Psoas muscle (tissue), 7 donors: ENCODE measurements at regions not wholly inside any gene's neighbourhood (a gene's known extent, or its start where the extent isn't known, plus 50 kb on each side); places are given as distances from the start of the nearest gene placed in this dataset.

ENCODE experiments used
- ATAC-seq, 4 donors: fragments of 200-7000 bp; cut with Tn5 transposase; one replicate each; pipeline ENCODE4 v1.9.1; 2020; ENCODE audit warnings: moderate library complexity in 3 of 4, mild to moderate bottlenecking in 2 of 4
- DNase-seq, 2 donors: peaks; one replicate each; pipeline ENCODE4 v3.0.0-alpha.2; 2020
- H3K27ac ChIP-seq: fragments of 200-600 bp; one replicate; pipeline ENCODE4 v1.8.0; 2022
- H3K27me3 ChIP-seq, 3 donors: fragments of 200-600 bp in 1 of 3; one replicate each; pipeline versions ENCODE4 v1.6.1 to v1.8.0; 2013 to 2022; ENCODE audit warnings: low read length in 2 of 3, mild to moderate bottlenecking in 2 of 3, moderate library complexity in 1 of 3; ENCODE audit not compliant: insufficient read depth in 3 of 3
- H3K36me3 ChIP-seq, 2 donors: fragments of 200-600 bp in 1 of 2; one replicate each; pipeline versions ENCODE4 v1.6.1 to v1.8.0; 2013 to 2022; ENCODE audit warnings: low read depth in 1 of 2, mild to moderate bottlenecking in 1 of 2, moderate library complexity in 1 of 2; ENCODE audit not compliant: insufficient read depth in 1 of 2
- H3K4me1 ChIP-seq: fragments of 200-600 bp; one replicate; pipeline ENCODE4 v1.8.0; 2022
- H3K4me3 ChIP-seq: fragments of 200-600 bp; one replicate; pipeline ENCODE4 v1.8.0; 2022; ENCODE audit warnings: mild to moderate bottlenecking
- H3K9me3 ChIP-seq: fragments of 200-600 bp; one replicate; pipeline ENCODE4 v1.8.0; 2022
- WGBS, 3 donors: extraction: QIAGEN DNeasy Blood & Tissue Kit; methylation state at CpG; one replicate each; pipeline versions ENCODE4 v1.1.6 to v1.1.7; 2013; 5-methylcytosine and 5-hydroxymethylcytosine counted together
- intact Hi-C, 2 donors: fragments of 100-400 bp; cut with DNase I; formaldehyde crosslinking; loops; one replicate each; pipeline versions ENCODE4 v1.11.0 to v1.14.2; 2022
- TF ChIP-seq, protein P1 (sequence below): fragments of 200-600 bp; IDR thresholded peaks from one replicate; pipeline ENCODE4 v1.8.0; 2022; ENCODE audit warnings: antibody characterized with exemption
- donor health status: healthy with polysubstance abuse.
- donor health status: DM: no; HTN: no; CAD: no; lungs with moderate emphysema.
- donor health status: Bipolar disorder and iron deficiency.
- donor health status: healthy.
- donor health status: DM: yes; HTN: yes; CAD: no.
- donor health status: DM: no; HTN: no; CAD: no.
- donor health status: DM: yes; HTN: yes; CAD: no.

DNA sequence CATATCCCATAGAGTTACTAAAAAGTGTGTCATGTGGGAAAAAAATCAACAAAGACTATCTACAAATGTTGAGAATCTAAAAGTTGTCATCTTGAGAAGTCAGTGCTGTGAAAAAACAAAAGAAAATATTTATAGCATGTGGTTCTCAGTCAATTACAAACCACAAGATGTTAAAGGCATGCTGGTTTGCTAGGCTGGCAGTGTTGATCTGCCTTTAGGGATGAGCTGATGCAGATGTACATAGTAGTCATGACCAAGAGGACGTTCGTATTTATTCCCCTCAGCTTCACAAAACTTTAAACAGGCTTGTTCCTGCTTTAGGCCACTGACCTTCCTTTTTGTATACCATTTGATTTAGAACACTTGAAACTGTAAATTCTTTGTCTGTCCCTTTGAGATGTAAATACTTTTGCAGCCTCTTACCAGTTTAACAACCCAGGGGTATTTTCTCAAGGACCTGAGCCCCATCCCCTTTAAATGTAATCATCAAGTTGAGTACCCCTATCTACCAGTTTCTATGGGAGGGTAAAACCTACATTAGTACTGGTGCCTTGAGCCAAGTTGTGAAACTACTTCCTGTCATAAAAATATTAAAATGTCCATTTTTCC lies 446.6 kb downstream of the KCNJ18 start:
- Histone ChIP-seq H3K4me3 (no peak overlapping the region), H3K9me3 (no peaks in the 10 kb centered on the region), H3K27me3 (no peaks in the 10 kb centered on the region), H3K4me1 (no peaks in the 10 kb centered on the region), H3K27ac (no peak overlapping the region), H3K36me3 (no peaks in the 10 kb centered on the region)
- TF ChIP-seq, protein P1, sequence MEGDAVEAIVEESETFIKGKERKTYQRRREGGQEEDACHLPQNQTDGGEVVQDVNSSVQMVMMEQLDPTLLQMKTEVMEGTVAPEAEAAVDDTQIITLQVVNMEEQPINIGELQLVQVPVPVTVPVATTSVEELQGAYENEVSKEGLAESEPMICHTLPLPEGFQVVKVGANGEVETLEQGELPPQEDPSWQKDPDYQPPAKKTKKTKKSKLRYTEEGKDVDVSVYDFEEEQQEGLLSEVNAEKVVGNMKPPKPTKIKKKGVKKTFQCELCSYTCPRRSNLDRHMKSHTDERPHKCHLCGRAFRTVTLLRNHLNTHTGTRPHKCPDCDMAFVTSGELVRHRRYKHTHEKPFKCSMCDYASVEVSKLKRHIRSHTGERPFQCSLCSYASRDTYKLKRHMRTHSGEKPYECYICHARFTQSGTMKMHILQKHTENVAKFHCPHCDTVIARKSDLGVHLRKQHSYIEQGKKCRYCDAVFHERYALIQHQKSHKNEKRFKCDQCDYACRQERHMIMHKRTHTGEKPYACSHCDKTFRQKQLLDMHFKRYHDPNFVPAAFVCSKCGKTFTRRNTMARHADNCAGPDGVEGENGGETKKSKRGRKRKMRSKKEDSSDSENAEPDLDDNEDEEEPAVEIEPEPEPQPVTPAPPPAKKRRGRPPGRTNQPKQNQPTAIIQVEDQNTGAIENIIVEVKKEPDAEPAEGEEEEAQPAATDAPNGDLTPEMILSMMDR, result no peak
- ATAC-seq (no peak), DNase-seq (no peak)
- WGBS, 3 donors, result 12 to 30% (median 15%) methylated on average over 2 of the region's 2 CpGs
- intact Hi-C loops, result no loop called here

- H3K36me3 ChIP-seq, result no peaks in the 10 kb centered on the region
- no peak for DNase-seq
- H3K27me3 ChIP-seq, result no peaks in the 10 kb centered on the region
- H3K27ac ChIP-seq, result no peak overlapping the region
- H3K9me3 ChIP-seq, result no peaks in the 10 kb centered on the region
- no peak for ATAC-seq
- TF ChIP-seq, protein P1, result no peak
- H3K4me3 ChIP-seq, result no peak overlapping the region
- no peaks in the 10 kb centered on the region for H3K4me1 ChIP-seq
- intact Hi-C loops, result no loop called here
- WGBS, 3 donors, result 53 to 63% (median 58%) methylated on average over 10 of the region's 10 CpGs
Measured at GRCh38 chr17:22142091-22142490, 449.8 kb downstream of the KCNJ18 start.

GRCh38 chr17:22145605-22146178 lies 453.4 kb downstream of the KCNJ18 start:
- Histone ChIP-seq H3K4me1 (no peaks in the 10 kb centered on the region), H3K9me3 (no peaks in the 10 kb centered on the region), H3K36me3 (no peaks in the 10 kb centered on the region), H3K27me3 (no peaks in the 10 kb centered on the region), H3K4me3 (no peak overlapping the region), H3K27ac (no peak overlapping the region)
- intact Hi-C loops, result no loop called here
- ATAC-seq, result no peak
- DNase-seq, result peak in 1 of 2 donors; percentile 23
- TF ChIP-seq, protein P1, result no peak
- WGBS, 3 donors, result 75 to 77% (median 76%) methylated on average over 13 of the region's 13 CpGs

GRCh38 chr17:22158364-22158763 lies 466.0 kb downstream of the KCNJ18 start:
- Histone ChIP-seq H3K36me3 (no peaks in the 10 kb centered on the region), H3K9me3 (no peaks in the 10 kb centered on the region), H3K27me3 (no peaks in the 10 kb centered on the region), H3K4me1 (no peaks in the 10 kb centered on the region), H3K27ac (no peak overlapping the region), H3K4me3 (no peak overlapping the region)
- intact Hi-C loops, result no loop called here
- TF ChIP-seq, protein P1, result no peak
- DNase-seq, result no peak
- ATAC-seq, result peak in 1 of 4 donors; percentile 9
- WGBS, 3 donors, result 35 to 55% (median 41%) methylated on average over 1 of the region's 1 CpG

DNA sequence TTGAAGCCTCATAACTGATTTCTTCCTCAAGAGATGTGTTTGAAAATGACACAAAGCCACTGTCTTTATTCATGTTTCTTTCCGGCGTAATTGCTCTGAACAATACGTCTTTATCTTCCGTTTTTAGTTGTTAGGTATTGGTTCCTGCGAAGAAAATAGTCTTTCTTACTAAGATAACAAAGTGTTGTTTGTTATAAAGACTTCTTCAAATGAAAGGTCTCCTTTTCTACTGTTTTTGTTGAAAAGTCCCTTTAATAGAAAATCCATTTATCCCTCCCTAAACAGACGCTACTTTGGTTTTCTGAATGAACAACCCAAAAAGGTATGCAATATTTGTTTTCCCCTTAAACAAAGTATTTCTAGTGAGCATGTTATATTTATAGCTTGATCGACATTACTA lies 469.1 kb downstream of the KCNJ18 start:
- TF ChIP-seq, protein P1, result no peak
- Histone ChIP-seq H3K4me3 (no peak overlapping the region), H3K9me3 (no peaks in the 10 kb centered on the region), H3K36me3 (no peaks in the 10 kb centered on the region), H3K27ac (no peak overlapping the region), H3K27me3 (no peaks in the 10 kb centered on the region), H3K4me1 (no peaks in the 10 kb centered on the region)
- intact Hi-C loops, result no loop called here
- DNase-seq (no peak), ATAC-seq (no peak)
- 85 to 89% (median 86%) methylated on average over 7 of the region's 7 CpGs for WGBS, 3 donors
